Ishikawa (cell line): ENCODE measurements at regions not wholly inside any gene's neighbourhood (a gene's known extent, or its start where the extent isn't known, plus 50 kb on each side); places are given as distances from the start of the nearest gene placed in this dataset.

Experiments used
- NFIC ChIP-seq: IDR thresholded peaks from 2 replicates; pipeline ENCODE4 v1.6.1; 2012
- RAD21 ChIP-seq: IDR thresholded peaks from 2 replicates; pipeline ENCODE4 v1.6.1; 2012; ENCODE audit warnings: low read depth
- USF1 ChIP-seq: IDR thresholded peaks from 2 replicates; pipeline ENCODE4 v1.6.1; 2012
- ZBTB7A ChIP-seq: IDR thresholded peaks from 2 replicates; pipeline ENCODE4 v1.6.1; 2012; ENCODE audit warnings: low read depth

GRCh38 chr18:56021136-56021808 lies 433.3 kb upstream of the TCF4 start:
- TF ChIP-seq RAD21 (no peak), USF1 (no peak), NFIC (no peak), ZBTB7A (no peak)
